SU-DHL-6 (cell line): ENCODE measurements at regions not wholly inside any gene's neighbourhood (a gene's known extent, or its start where the extent isn't known, plus 50 kb on each side); places are given as distances from the start of the nearest gene placed in this dataset.

Experiments
- H2AFZ ChIP-seq: fragments of 200-600 bp; sonication (generic); 2 replicates; pipeline ENCODE4 v1.6.1; 2014; ENCODE audit warnings: low read depth, mild to moderate bottlenecking, moderate library complexity, mixed read lengths, antibody characterized with exemption, low read length; ENCODE audit not compliant: severe bottlenecking
- H3F3A ChIP-seq: fragments of 200-600 bp; shearing (Covaris generic); 2 replicates; pipeline ENCODE4 v1.6.0; 2016; ENCODE audit warnings: antibody characterized with exemption, mild to moderate bottlenecking; ENCODE audit not compliant: insufficient read depth
- H3K27ac ChIP-seq: fragments of 200-600 bp; sonication (generic); 2 replicates; pipeline ENCODE4 v1.5.1; 2016; ENCODE audit warnings: low read depth, mild to moderate bottlenecking, low read length, moderate library complexity, mixed read lengths
- H3K27me3 ChIP-seq: fragments of 200-600 bp; sonication (generic), shearing (Covaris generic); 2 replicates; pipeline ENCODE4 v1.6.0; 2014; ENCODE audit warnings: mild to moderate bottlenecking, low read length
- H3K36me3 ChIP-seq: fragments of 200-600 bp; sonication (generic); 2 replicates; pipeline ENCODE4 v1.6.1; 2014; ENCODE audit warnings: mild to moderate bottlenecking, low read length, mixed read lengths
- H3K4me2 ChIP-seq: fragments of 300-600, 200-600 bp; shearing (Covaris generic), sonication (generic); 2 replicates; pipeline ENCODE4 v1.6.0; 2014; ENCODE audit warnings: low read length, low read depth, mild to moderate bottlenecking; ENCODE audit not compliant: poor library complexity, severe bottlenecking
- H3K4me3 ChIP-seq: fragments of 200-600 bp; sonication (generic); 2 replicates; pipeline ENCODE4 v1.5.1; 2014; ENCODE audit warnings: antibody characterized with exemption, low read length, mild to moderate bottlenecking, mixed read lengths; ENCODE audit not compliant: insufficient read depth, poor library complexity, severe bottlenecking
- H3K79me2 ChIP-seq: fragments of 200-600 bp; sonication (generic); 2 replicates; pipeline ENCODE4 v1.6.1; 2014; ENCODE audit warnings: mild to moderate bottlenecking, low read length, moderate library complexity; ENCODE audit not compliant: insufficient read depth
- H3K9ac ChIP-seq: fragments of 200-600 bp; sonication (generic); 2 replicates; pipeline ENCODE4 v1.7.0; 2014; ENCODE audit warnings: mild to moderate bottlenecking, low read length
- H3K9me2 ChIP-seq: fragments of 200-600 bp; sonication (generic); replicated peaks from 2 replicates; pipeline ENCODE4 v1.6.1; 2014; ENCODE audit warnings: low read length; ENCODE audit not compliant: insufficient read depth
- H3K9me3 ChIP-seq: fragments of 200-600 bp; sonication (generic); 2 replicates; pipeline ENCODE4 v1.6.1; 2014; ENCODE audit warnings: low read length, mixed read lengths; ENCODE audit not compliant: insufficient read depth
- H4K20me1 ChIP-seq: fragments of 200-600 bp; sonication (generic); 2 replicates; pipeline ENCODE4 v1.6.1; 2014; ENCODE audit warnings: low read depth, mild to moderate bottlenecking, antibody characterized with exemption, low read length, moderate library complexity, mixed read lengths
- CTCF ChIP-seq: fragments of 200-600 bp; sonication (generic); IDR thresholded peaks from one replicate; pipeline ENCODE4 v1.5.1; 2017; ENCODE audit warnings: antibody characterized with exemption, mild to moderate bottlenecking, low read length, moderate library complexity; ENCODE audit not compliant: insufficient read depth, poor library complexity, severe bottlenecking
- EZH2phosphoT487 ChIP-seq: fragments of 200-600 bp; sonication (generic), shearing (Covaris generic); conservative IDR thresholded peaks from 2 replicates; pipeline ENCODE4 v1.6.1; 2018; ENCODE audit warnings: mild to moderate bottlenecking, antibody characterized with exemption, low read length, moderate library complexity, mixed read lengths

GRCh38 chr12:67182551-67182950 is 86.6 kb upstream of the CAND1 start:
- Histone ChIP-seq H3F3A (no peaks in the 10 kb centered on the region), H4K20me1 (no peaks in the 10 kb centered on the region), H3K9me3 (no peaks in the 10 kb centered on the region), H3K4me2 (no peak overlapping the region), H3K9ac (no peak overlapping the region), H3K9me2 (no peaks in the 10 kb centered on the region), H3K27ac (no peak overlapping the region), H2AFZ (no peak overlapping the region), H3K79me2 (no peaks in the 10 kb centered on the region), H3K27me3 (no peaks in the 10 kb centered on the region), H3K36me3 (no peaks in the 10 kb centered on the region), H3K4me3 (no peak overlapping the region)
- TF ChIP-seq CTCF (no peak), EZH2phosphoT487 (no peak)

GRCh38 chr12:67193704-67194103 is 75.5 kb upstream of the CAND1 start:
- H4K20me1 ChIP-seq = no peaks in the 10 kb centered on the region
- H3K27me3 ChIP-seq = no peaks in the 10 kb centered on the region
- H2AFZ ChIP-seq = no peak overlapping the region
- no peaks in the 10 kb centered on the region for H3K9me3 ChIP-seq
- no peaks in the 10 kb centered on the region for H3K9me2 ChIP-seq
- H3K27ac ChIP-seq = no peak overlapping the region
- no peak overlapping the region for H3K4me3 ChIP-seq
- TF ChIP-seq EZH2phosphoT487 (no peak), CTCF (no peak)
- no peaks in the 10 kb centered on the region for H3F3A ChIP-seq
- no peaks in the 10 kb centered on the region for H3K36me3 ChIP-seq
- no peaks in the 10 kb centered on the region for H3K79me2 ChIP-seq
- no peak overlapping the region for H3K9ac ChIP-seq
- H3K4me2 ChIP-seq = no peak overlapping the region

GRCh38 chr12:67200386-67200785 is 68.8 kb upstream of the CAND1 start:
- no peaks in the 10 kb centered on the region for H3K36me3 ChIP-seq
- H3K4me3 ChIP-seq = no peak overlapping the region
- H3K27ac ChIP-seq = no peak overlapping the region
- no peaks in the 10 kb centered on the region for H3K79me2 ChIP-seq
- H2AFZ ChIP-seq = no peak overlapping the region
- H3K9ac ChIP-seq = no peak overlapping the region
- no peaks in the 10 kb centered on the region for H3K27me3 ChIP-seq
- no peaks in the 10 kb centered on the region for H3K9me2 ChIP-seq
- no peaks in the 10 kb centered on the region for H4K20me1 ChIP-seq
- H3F3A ChIP-seq = no peaks in the 10 kb centered on the region
- H3K9me3 ChIP-seq = no peaks in the 10 kb centered on the region
- TF ChIP-seq CTCF = no peak
- no peak for TF ChIP-seq EZH2phosphoT487
- no peak overlapping the region for H3K4me2 ChIP-seq
